Endothelial cell of umbilical vein (primary cell): ENCODE measurements at regions not wholly inside any gene's neighbourhood (a gene's known extent, or its start where the extent isn't known, plus 50 kb on each side); places are given as distances from the start of the nearest gene placed in this dataset.

Experiments
- BruUV-seq: library from RNA; stranded (reverse); fragments of 400-500 nt; replicated peaks from 2 replicates; lab custom pipeline; 2021; lab: Mats Ljungman, UMichigan
- CTCF ChIA-PET: fragments of 300-600, 350-600 bp; sonication (Branson Sonifier 250); formaldehyde crosslinking; loops from one replicate; lab custom pipeline; 2021; ENCODE audit warnings: antibody characterized with exemption, inconsistent platforms; lab: Charles Lee
- POLR2A ChIA-PET: fragments of 300-600, 350-600 bp; sonication (Branson Sonifier 250); formaldehyde crosslinking; loops from one replicate; lab custom pipeline; 2021; ENCODE audit warnings: antibody characterized with exemption, inconsistent platforms; lab: Charles Lee
- DNase-seq: peaks from one replicate; pipeline ENCODE4 v3.0.0-alpha.2; 2011; ENCODE audit warnings: low read depth, low spot score
- FAIRE-seq: peaks from 2 replicates; lab custom pipeline; 2011; peaks lifted over from hg19 to GRCh38; lab: Jason Lieb, UNC
- H2AFZ ChIP-seq: 2 replicates; pipeline ENCODE4 v1.6.0; 2012; ENCODE audit warnings: low read depth, low read length, control low read depth, inconsistent platforms
- H3K27ac ChIP-seq: 2 replicates; pipeline ENCODE4 v1.5.1; 2011; ENCODE audit warnings: low read depth, mild to moderate bottlenecking, control low read depth, low read length, moderate library complexity; ENCODE audit not compliant: insufficient read depth
- H3K27me3 ChIP-seq, 2 experiments: 2 replicates each; pipeline versions ENCODE4 v1.6.0 to v1.6.1; 2011; ENCODE audit warnings: low read length in 2 of 2, mixed read lengths in 1 of 2; ENCODE audit not compliant: control insufficient read depth in 2 of 2, insufficient read depth in 2 of 2
- H3K36me3 ChIP-seq, 2 experiments: 2 replicates in 1 of 2; 3 replicates in 1 of 2; pipeline ENCODE4 v1.5.1; 2011; ENCODE audit warnings: low read length in 2 of 2, mild to moderate bottlenecking in 1 of 2, moderate library complexity in 1 of 2; ENCODE audit not compliant: control insufficient read depth in 2 of 2, insufficient read depth in 2 of 2; ENCODE audit errors: extremely low read depth in 1 of 2
- H3K4me1 ChIP-seq: 3 replicates; pipeline ENCODE4 v1.5.1; 2011; ENCODE audit warnings: mild to moderate bottlenecking, low read length; ENCODE audit not compliant: control insufficient read depth, insufficient read depth; ENCODE audit errors: extremely low read depth
- H3K4me2 ChIP-seq: 2 replicates; pipeline ENCODE4 v1.6.1; 2011; ENCODE audit warnings: low read length, control low read depth, mixed read lengths; ENCODE audit not compliant: insufficient read depth
- H3K4me3 ChIP-seq, 3 experiments: fragments of 200-600 bp in 1 of 3; sonication (generic), shearing (Covaris generic) in 1 of 3; replicated peaks in 1 of 3; 2 replicates each; pipeline ENCODE4 v1.5.1; 2011 to 2016; ENCODE audit warnings: control low read depth in 3 of 3, low read length in 3 of 3, mild to moderate bottlenecking in 2 of 3, inconsistent platforms in 1 of 3, low read depth in 1 of 3, moderate library complexity in 1 of 3; ENCODE audit not compliant: insufficient read depth in 1 of 3
- H3K79me2 ChIP-seq: 2 replicates; pipeline ENCODE4 v1.6.0; 2012; ENCODE audit warnings: low read length, inconsistent platforms; ENCODE audit not compliant: control insufficient read depth, insufficient read depth
- H3K9ac ChIP-seq: replicated peaks from 2 replicates; pipeline ENCODE3; 2011; ENCODE audit warnings: low read length, control low read depth; ENCODE audit not compliant: insufficient read depth; ENCODE audit errors: extremely low read depth
- H3K9me1 ChIP-seq: replicated peaks from 3 replicates; pipeline ENCODE4 v1.6.0; 2011; ENCODE audit warnings: mild to moderate bottlenecking, low read length; ENCODE audit not compliant: control insufficient read depth, insufficient read depth; ENCODE audit errors: extremely low read depth
- H3K9me3 ChIP-seq: replicated peaks from 2 replicates; pipeline ENCODE4 v1.5.1; 2012; ENCODE audit warnings: low read length, inconsistent platforms; ENCODE audit not compliant: control insufficient read depth, insufficient read depth
- H4K20me1 ChIP-seq: replicated peaks from 2 replicates; pipeline ENCODE3; 2011; ENCODE audit warnings: mild to moderate bottlenecking, low read length; ENCODE audit not compliant: control insufficient read depth, insufficient read depth; ENCODE audit errors: extremely low read depth
- EZH2 ChIP-seq: IDR thresholded peaks from 2 replicates; pipeline ENCODE4 v1.6.1; 2012; ENCODE audit warnings: borderline replicate concordance, low read depth, mild to moderate bottlenecking, moderate library complexity, low read length, inconsistent platforms; ENCODE audit not compliant: severe bottlenecking
- FOS ChIP-seq: IDR thresholded peaks from 2 replicates; pipeline ENCODE4 v1.6.1; 2011; ENCODE audit warnings: mild to moderate bottlenecking, low read length, moderate library complexity, borderline replicate concordance; ENCODE audit not compliant: insufficient read depth
- GATA2 ChIP-seq: IDR thresholded peaks from 2 replicates; pipeline ENCODE4 v1.7.0; 2011; ENCODE audit warnings: low read depth, mild to moderate bottlenecking, moderate library complexity, mixed read lengths, low read length; ENCODE audit not compliant: insufficient read length, insufficient read depth
- JUN ChIP-seq: IDR thresholded peaks from 2 replicates; pipeline ENCODE4 v1.6.1; 2011; ENCODE audit warnings: borderline replicate concordance, low read depth; ENCODE audit not compliant: insufficient read length, insufficient read depth
- MAX ChIP-seq: IDR thresholded peaks from 2 replicates; pipeline ENCODE4 v1.6.1; 2011; ENCODE audit not compliant: insufficient read depth, insufficient read length
- MYC ChIP-seq: IDR thresholded peaks from one replicate; pipeline ENCODE4 v1.6.1; 2011; ENCODE audit warnings: mild to moderate bottlenecking, low read depth, low read length
- POLR2A ChIP-seq: IDR thresholded peaks from 2 replicates; pipeline ENCODE4 v1.6.1; 2012; ENCODE audit warnings: low read depth, mild to moderate bottlenecking, control low read depth, low read length
- POLR2AphosphoS5 ChIP-seq: IDR thresholded peaks from 2 replicates; pipeline ENCODE4 v1.6.1; 2012; ENCODE audit warnings: low read depth, mild to moderate bottlenecking, control low read depth, low read length, moderate library complexity; ENCODE audit not compliant: insufficient read depth
- dilution Hi-C: fragments of 300-500 bp; cut with MboI; formaldehyde crosslinking; loops from one replicate; pipeline ENCODE4 v1.15.0; 2019; ENCODE audit warnings: low sequenced_read_pairs; ENCODE audit not compliant: extremely low pct_ligation_motif_present
- intact Hi-C: fragments of 100-400 bp; cut with micrococcal nuclease; formaldehyde crosslinking; loops from one replicate; pipeline ENCODE4 v1.10.0; 2022
- TF ChIP-seq, protein P1 (sequence below), 2 donors: IDR thresholded peaks; 1 replicate in 1 of 2; 2 replicates in 1 of 2; pipeline ENCODE4 v1.5.1; 2011; ENCODE audit warnings: low read length in 2 of 2, mild to moderate bottlenecking in 2 of 2, moderate library complexity in 2 of 2, control low read depth in 1 of 2, inconsistent platforms in 1 of 2, low read depth in 1 of 2; ENCODE audit not compliant: insufficient read depth in 1 of 2; ENCODE audit errors: extremely low read depth in 1 of 2

GRCh38 chr5:68662804-68663307 lies 431.0 kb upstream of the SLC30A5 start:
- ChIA-PET POLR2A (no interaction called here), CTCF (interaction anchor here (3.3 kb wide), 1 partner anchor 376 kb away, joined by 16 read pairs; no protein-coding TSS in a partner anchor)
- dilution Hi-C loops = no loop called here
- H3K9me3 ChIP-seq = no peaks in the 10 kb centered on the region
- H3K27ac ChIP-seq = no peak overlapping the region
- TF ChIP-seq GATA2 (no peak), FOS (no peak), POLR2AphosphoS5 (no peak), MAX (no peak), POLR2A (no peak), MYC (no peak), EZH2 (no peak), JUN (no peak)
- TF ChIP-seq, protein P1, sequence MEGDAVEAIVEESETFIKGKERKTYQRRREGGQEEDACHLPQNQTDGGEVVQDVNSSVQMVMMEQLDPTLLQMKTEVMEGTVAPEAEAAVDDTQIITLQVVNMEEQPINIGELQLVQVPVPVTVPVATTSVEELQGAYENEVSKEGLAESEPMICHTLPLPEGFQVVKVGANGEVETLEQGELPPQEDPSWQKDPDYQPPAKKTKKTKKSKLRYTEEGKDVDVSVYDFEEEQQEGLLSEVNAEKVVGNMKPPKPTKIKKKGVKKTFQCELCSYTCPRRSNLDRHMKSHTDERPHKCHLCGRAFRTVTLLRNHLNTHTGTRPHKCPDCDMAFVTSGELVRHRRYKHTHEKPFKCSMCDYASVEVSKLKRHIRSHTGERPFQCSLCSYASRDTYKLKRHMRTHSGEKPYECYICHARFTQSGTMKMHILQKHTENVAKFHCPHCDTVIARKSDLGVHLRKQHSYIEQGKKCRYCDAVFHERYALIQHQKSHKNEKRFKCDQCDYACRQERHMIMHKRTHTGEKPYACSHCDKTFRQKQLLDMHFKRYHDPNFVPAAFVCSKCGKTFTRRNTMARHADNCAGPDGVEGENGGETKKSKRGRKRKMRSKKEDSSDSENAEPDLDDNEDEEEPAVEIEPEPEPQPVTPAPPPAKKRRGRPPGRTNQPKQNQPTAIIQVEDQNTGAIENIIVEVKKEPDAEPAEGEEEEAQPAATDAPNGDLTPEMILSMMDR (IDR thresholded peaks at IDR 0.05; ENCODE audit: extremely low read depth in 1 of 2, insufficient read depth in 1 of 2, low read depth in 1 of 2, low read length in 2 of 2) = no peak
- H3K36me3 ChIP-seq = no peaks in the 10 kb centered on the region
- H3K27me3 ChIP-seq = no peaks in the 10 kb centered on the region
- H3K9ac ChIP-seq = no peak overlapping the region
- intact Hi-C loops = no loop called here
- no peak overlapping the region for H3K4me2 ChIP-seq
- BruUV-seq = no TSS peak
- no peak for FAIRE-seq
- no peaks in the 10 kb centered on the region for H4K20me1 ChIP-seq
- H3K9me1 ChIP-seq = no peaks in the 10 kb centered on the region
- DNase-seq = no peak
- H3K79me2 ChIP-seq = no peaks in the 10 kb centered on the region
- no peaks in the 10 kb centered on the region for H3K4me1 ChIP-seq
- H2AFZ ChIP-seq = no peak overlapping the region
- no peak overlapping the region for H3K4me3 ChIP-seq
